T-helper 1 cell treated with Interleukin-12 subunit alpha and Interleukin-12 subunit beta and Interleukin-4 antibody, amounts not matched to agents 30 ng/mL and 1 ng/mL, for 36 hours (primary cell): ENCODE measurements at regions not wholly inside any gene's neighbourhood (a gene's known extent, or its start where the extent isn't known, plus 50 kb on each side); places are given as distances from the start of the nearest gene placed in this dataset.

Source experiments
- intact Hi-C: fragments of 100-400 bp; cut with micrococcal nuclease; formaldehyde crosslinking; loops from one replicate; pipeline ENCODE4 v1.15.1; 2024

- intact Hi-C loops, result no loop called here
Observed at GRCh38 chr16:79870016-79870886, 269.7 kb upstream of the MAF start.

DNA sequence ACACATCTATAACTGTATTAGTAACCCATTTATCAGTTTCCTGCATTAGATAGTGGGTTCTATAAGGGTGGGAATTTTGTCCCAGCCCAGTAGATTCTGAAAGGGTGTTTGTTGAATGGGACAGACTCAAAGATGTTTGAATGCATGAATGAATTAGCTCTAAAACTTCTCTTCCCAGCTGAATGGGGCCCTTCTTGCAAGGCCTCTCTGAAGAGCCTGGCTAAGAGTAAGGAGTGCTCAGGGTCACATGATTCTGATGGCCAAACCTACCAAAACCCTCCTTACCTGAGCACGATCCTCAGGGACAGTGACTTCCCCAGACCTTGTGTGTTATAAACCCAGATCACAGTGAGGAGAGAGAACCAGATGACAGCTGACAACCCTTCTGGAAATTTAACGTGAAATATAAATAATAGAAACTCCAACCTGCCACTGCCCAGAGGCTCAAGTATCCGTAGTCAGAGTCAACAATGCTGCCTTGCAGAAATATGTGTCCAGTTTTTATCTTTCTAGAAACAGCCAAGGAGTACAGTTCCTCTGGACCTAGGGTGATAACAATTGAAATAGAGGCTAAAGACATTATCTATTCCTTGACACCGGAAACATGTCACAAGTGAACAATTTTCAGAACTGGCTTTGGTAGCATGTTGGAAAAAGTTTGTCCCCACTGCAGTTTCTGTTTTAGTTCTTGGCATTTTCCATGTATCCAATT lies 268.9 kb upstream of the MAF start:
- intact Hi-C loops, result no loop called here

- intact Hi-C loops, result no loop called here
Observed at GRCh38 chr16:79868841-79869240, 268.3 kb upstream of the MAF start.

- intact Hi-C loops, result no loop called here
Observed at GRCh38 chr16:79867425-79867997, 267.0 kb upstream of the MAF start.

- intact Hi-C loops, result no loop called here
Observed at GRCh38 chr16:79865918-79866317, 265.4 kb upstream of the MAF start.

GRCh38 chr16:79864781-79865391 lies 264.3 kb upstream of the MAF start:
- intact Hi-C loops, result no loop called here

DNA sequence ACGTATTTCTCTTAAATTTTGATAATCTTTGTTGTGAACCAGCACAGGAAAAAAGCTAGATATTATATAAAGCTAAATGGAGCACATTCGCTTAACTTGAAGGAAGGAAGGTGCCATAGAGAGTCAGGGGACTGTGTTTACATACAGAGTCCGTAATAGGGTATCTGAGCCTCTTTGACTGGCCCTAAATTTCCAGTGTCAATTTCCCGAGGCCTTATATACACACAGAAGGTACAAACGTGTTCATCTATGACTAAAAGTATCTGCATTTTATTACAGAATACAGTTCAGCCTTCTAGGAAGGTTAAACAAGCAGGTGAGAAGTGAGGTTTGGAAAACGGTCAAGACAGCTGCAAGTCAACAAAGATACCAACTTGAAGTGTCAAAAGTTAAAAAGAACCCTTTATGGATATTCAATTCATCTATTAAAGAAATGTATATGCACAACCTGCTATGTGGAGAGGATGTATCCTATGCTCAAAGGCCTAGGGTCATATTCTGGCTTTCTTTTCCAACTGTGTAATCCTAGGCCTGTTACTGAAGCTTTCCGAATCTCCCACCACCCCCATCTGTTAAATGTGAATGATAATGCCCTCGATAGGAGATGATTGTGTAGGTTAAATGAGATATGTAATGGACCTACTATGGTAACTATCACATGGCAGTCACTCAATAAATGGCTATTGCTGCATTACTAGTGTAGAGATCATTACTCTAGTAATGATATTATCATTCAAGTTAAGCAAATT lies 263.7 kb upstream of the MAF start:
- intact Hi-C loops, result no loop called here

GRCh38 chr16:79863128-79864031 lies 262.8 kb upstream of the MAF start:
- intact Hi-C loops, result no loop called here

GRCh38 chr16:79862601-79863000 lies 262.1 kb upstream of the MAF start:
- intact Hi-C loops, result no loop called here

DNA sequence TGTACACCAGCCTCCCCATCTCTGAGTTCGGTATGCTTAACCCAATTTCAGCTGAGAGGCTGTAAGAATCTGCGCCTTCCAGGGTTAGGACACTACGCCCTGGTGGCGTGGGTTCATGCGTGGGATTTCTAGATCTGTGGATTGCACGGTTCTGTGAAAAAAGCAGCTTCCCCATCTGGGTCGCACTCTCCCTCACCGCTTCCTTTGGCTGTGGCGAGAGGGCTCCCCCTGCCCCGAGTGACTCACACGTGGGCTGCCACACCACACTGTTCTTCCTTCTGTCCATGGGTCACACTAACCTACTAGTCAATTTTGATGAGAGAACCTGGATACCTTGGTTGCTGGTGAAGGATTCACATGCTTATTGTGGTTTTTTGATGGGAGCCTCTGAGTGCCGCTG lies 256.0 kb upstream of the MAF start:
- intact Hi-C loops, result no loop called here

- intact Hi-C loops, result no loop called here
Observed at GRCh38 chr16:79850348-79850747, 249.8 kb upstream of the MAF start.

- intact Hi-C loops, result loop anchor here (10.0 kb wide), 1 partner anchor 1054 kb away; no protein-coding TSS in a partner anchor
Observed at GRCh38 chr16:79849119-79849518, 248.6 kb upstream of the MAF start.

- intact Hi-C loops, result loop anchor here (10.0 kb wide), 1 partner anchor 1054 kb away; no protein-coding TSS in a partner anchor
Observed at GRCh38 chr16:79848719-79849118, 248.2 kb upstream of the MAF start.

GRCh38 chr16:79847569-79847968 lies 247.0 kb upstream of the MAF start:
- intact Hi-C loops, result loop anchor here (10.0 kb wide), 1 partner anchor 1053 kb away; no protein-coding TSS in a partner anchor

GRCh38 chr16:79847101-79847500 lies 246.6 kb upstream of the MAF start:
- intact Hi-C loops, result loop anchor here (10.0 kb wide), 1 partner anchor 1052 kb away; no protein-coding TSS in a partner anchor

DNA sequence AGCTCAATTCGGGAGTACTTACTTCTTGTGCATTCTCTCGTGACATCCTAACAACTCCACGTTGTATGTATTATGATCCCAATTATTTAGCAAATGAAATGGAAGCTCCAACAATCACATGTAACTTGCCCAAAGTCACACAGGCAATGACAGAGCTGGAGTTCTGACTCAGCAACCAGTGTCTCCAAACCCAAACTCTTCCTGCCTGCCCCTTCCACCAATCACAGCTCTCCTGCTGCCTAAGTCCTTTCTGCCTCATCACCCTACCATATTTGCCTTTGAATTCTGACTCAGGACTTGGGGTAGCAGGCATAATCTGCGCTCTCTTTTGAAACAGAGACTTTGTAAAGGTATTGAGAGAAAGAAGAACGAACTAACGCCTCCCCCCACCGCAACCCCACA lies 245.2 kb upstream of the MAF start:
- intact Hi-C loops, result loop anchor here (10.0 kb wide), 1 partner anchor 1051 kb away; no protein-coding TSS in a partner anchor

GRCh38 chr16:79845033-79845733 lies 244.6 kb upstream of the MAF start:
- intact Hi-C loops, result loop anchor here (10.0 kb wide), 1 partner anchor 1050 kb away; no protein-coding TSS in a partner anchor

- intact Hi-C loops, result loop anchor here (5.0 to 10.0 kb wide), 2 partner anchors 567 to 1050 kb away; no protein-coding TSS in a partner anchor
Observed at GRCh38 chr16:79844603-79845002, 244.1 kb upstream of the MAF start.

GRCh38 chr16:79843631-79844043 lies 243.1 kb upstream of the MAF start:
- intact Hi-C loops, result loop anchor here (1.0 to 10.0 kb wide), 5 partner anchors 73 to 1049 kb away; partner anchors contain the start of gene MAF
